ENCODE measurements at regions not wholly inside any gene's neighbourhood (a gene's known extent, or its start where the extent isn't known, plus 50 kb on each side); places are given as distances from the start of the nearest gene placed in this dataset.

DNA sequence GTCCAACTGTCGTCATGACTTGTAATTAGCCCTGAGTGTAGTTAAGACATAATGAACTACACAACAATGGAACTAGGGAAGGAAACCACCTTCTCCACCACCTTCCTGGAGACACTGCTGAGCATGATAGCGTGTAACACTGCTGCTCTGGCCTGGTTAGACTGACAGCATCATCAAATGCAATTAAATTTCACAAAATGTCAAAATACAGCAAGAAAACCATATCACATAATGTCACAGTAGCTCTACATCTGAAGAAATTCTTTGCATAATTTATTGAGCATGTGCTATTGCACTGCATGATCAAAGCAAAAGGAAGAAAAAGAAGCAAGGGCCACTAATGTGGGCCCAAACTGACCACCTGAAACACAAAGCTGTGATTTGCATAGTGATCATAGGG lies 321.8 kb upstream of the TMTC1 start:
- in situ Hi-C loops (cut with MboI; ENCODE audit: low sequenced_read_pairs) = no loop called here
- WGBS, 2 experiments (ENCODE audit: extremely low coverage in 2 of 2, insufficient read length in 1 of 2) = no CpG with 5 or more reads among the region's 2 CpGs
- BruUV-seq (replicated peaks) = no TSS peak

More for the DNA sequence above, 321.8 kb upstream of the TMTC1 start:
- ATAC-seq (ENCODE audit: low read depth) (no peak), DNase-seq (no peak)
- H4K8ac ChIP-seq (ENCODE audit: low read depth in 2 of 2, low read length in 2 of 2) = no peak overlapping the region
- H3K4me3 ChIP-seq (ENCODE audit: insufficient read depth, low read depth, low read length) = no peak overlapping the region
- H4K5ac ChIP-seq (ENCODE audit: low read depth, low read length) = no peak overlapping the region
- dilution Hi-C loops (cut with HindIII; ENCODE audit: low sequenced_read_pairs, unreplicated experiment) (no loop called here), intact Hi-C loops (cut with micrococcal nuclease) (no loop called here)
- no peak overlapping the region for H2AK5ac ChIP-seq (ENCODE audit: low read depth, low read length)
- no peaks in the 10 kb centered on the region for H3K36me3 ChIP-seq (ENCODE audit: control insufficient read depth, insufficient read depth, low read length)
- H4K91ac ChIP-seq (ENCODE audit: insufficient read depth, low read depth, low read length) = no peak overlapping the region
- H3K23ac ChIP-seq (ENCODE audit: low read depth, low read length) = no peak overlapping the region
- H2BK20ac ChIP-seq (ENCODE audit: low read depth, low read length) = no peak overlapping the region
- POLR2A ChIA-PET (ENCODE audit: unreplicated experiment) = no interaction called here
- no peak overlapping the region for H2BK15ac ChIP-seq (ENCODE audit: low read depth, low read length)
- no peaks in the 10 kb centered on the region for H3K79me1 ChIP-seq (ENCODE audit: low read depth in 1 of 2, low read length in 2 of 2)
- CTCF ChIA-PET = no interaction called here
- no peaks in the 10 kb centered on the region for H3K4me1 ChIP-seq (ENCODE audit: control insufficient read depth, insufficient read depth, low read length)
- H2AFZ ChIP-seq (replicated peaks; ENCODE audit: low read length, poor library complexity) = no peak overlapping the region
- H2AK9ac ChIP-seq (replicated peaks; ENCODE audit: low read depth, low read length, poor library complexity) = no peak overlapping the region
- H3K56ac ChIP-seq (ENCODE audit: extremely low read depth, insufficient read depth, low read length) = no peak overlapping the region
- H3K9me1 ChIP-seq (ENCODE audit: insufficient read depth, low read length) = no peaks in the 10 kb centered on the region
- TF ChIP-seq NFE2L2 (IDR thresholded peaks at IDR 0.05; ENCODE audit: low read depth, low read length) (no peak), BHLHE40 (IDR thresholded peaks at IDR 0.05; ENCODE audit: low read depth, low read length) (no peak), ELK1 (IDR thresholded peaks at IDR 0.05; ENCODE audit: borderline replicate concordance, low read depth, low read length) (no peak), RCOR1 (IDR thresholded peaks at IDR 0.05; ENCODE audit: insufficient replicate concordance, low read length) (no peak), MXI1 (IDR thresholded peaks at IDR 0.05; ENCODE audit: borderline replicate concordance, low read depth, low read length) (no peak), MAFK (IDR thresholded peaks at IDR 0.05; ENCODE audit: low read depth, low read length) (no peak), RAD21 (IDR thresholded peaks at IDR 0.05; ENCODE audit: low read length) (no peak)
- no peak overlapping the region for H3K9ac ChIP-seq (ENCODE audit: low read depth, low read length)
- H2BK5ac ChIP-seq (ENCODE audit: low read depth, low read length, poor library complexity, severe bottlenecking) = no peak overlapping the region
- H3K14ac ChIP-seq (replicated peaks; ENCODE audit: low read depth, low read length) = no peak overlapping the region
- no peak overlapping the region for H2BK120ac ChIP-seq (ENCODE audit: low read depth, low read length)
- no peak overlapping the region for H3K18ac ChIP-seq (ENCODE audit: low read depth, low read length)
- H3K4ac ChIP-seq (ENCODE audit: low read depth, low read length) = no peak overlapping the region
- no peak overlapping the region for H3K4me2 ChIP-seq (ENCODE audit: low read depth, low read length)
- no peak overlapping the region for H3K27ac ChIP-seq (ENCODE audit: insufficient read depth, low read length)
- H3K27me3 ChIP-seq (ENCODE audit: control insufficient read depth, insufficient read depth, low read length) = peaks cover 2% of the 10 kb centered on the region
- H3K9me3 ChIP-seq (ENCODE audit: control insufficient read depth, insufficient read depth, low read length) = peaks cover 5% of the 10 kb centered on the region; the same call in 1 of the 2 replicates
- H4K20me1 ChIP-seq (ENCODE audit: insufficient read depth, low read length) = no peaks in the 10 kb centered on the region
